Esophagus squamous epithelium (tissue), 4 donors: ENCODE measurements at regions not wholly inside any gene's neighbourhood (a gene's known extent, or its start where the extent isn't known, plus 50 kb on each side); places are given as distances from the start of the nearest gene placed in this dataset.

Source experiments
- CTCF ChIP-seq, 6 experiments: fragments of 450-650 bp in 4 of 6; fragments of 200-600 bp in 2 of 6; sonication (generic) in 2 of 6; IDR thresholded peaks; one replicate each; pipeline ENCODE4 v1.5.1; 2016 to 2019; ENCODE audit warnings: antibody characterized with exemption in 6 of 6, mild to moderate bottlenecking in 4 of 6, moderate library complexity in 4 of 6
- POLR2A ChIP-seq, 4 donors: fragments of 450-650 bp; IDR thresholded peaks; one replicate each; pipeline ENCODE4 v1.6.1; 2017; ENCODE audit warnings: antibody characterized with exemption in 4 of 4, mild to moderate bottlenecking in 4 of 4, moderate library complexity in 3 of 4

DNA sequence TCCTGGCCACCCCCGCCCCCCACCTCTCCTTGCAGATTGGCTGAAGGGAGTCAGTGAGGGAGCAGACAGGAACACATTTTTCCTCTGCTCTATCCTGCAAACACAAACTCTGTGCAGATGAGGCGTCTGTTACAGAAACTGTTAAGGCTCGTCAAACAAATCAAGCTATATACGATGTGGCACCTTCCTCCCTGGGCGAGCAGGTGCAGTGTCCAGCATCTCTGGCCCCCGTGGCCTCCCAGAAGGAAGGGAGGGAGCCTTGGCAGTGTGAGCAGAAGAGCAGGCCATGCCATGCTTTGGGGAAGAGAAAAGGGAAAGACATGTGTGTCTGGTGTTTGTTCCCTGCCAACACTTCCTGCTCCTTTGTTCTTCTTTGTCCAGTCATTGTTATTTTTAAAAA is 267.8 kb downstream of the UTP18 start:
- TF ChIP-seq CTCF (IDR thresholded peaks at IDR 0.05) (no peak), POLR2A (IDR thresholded peaks at IDR 0.05) (no peak)
